GM12878 (cell line): ENCODE measurements at regions not wholly inside any gene's neighbourhood (a gene's known extent, or its start where the extent isn't known, plus 50 kb on each side); places are given as distances from the start of the nearest gene placed in this dataset.

Experiments
- ATAC-seq: fragments of 200-7000 bp; cut with Tn5 transposase; 3 replicates; pipeline ENCODE4 v1.9.1; 2020; ENCODE audit warnings: mild to moderate bottlenecking, moderate library complexity
- BruUV-seq: library from RNA; stranded (reverse); fragments of 400-500 nt; replicated peaks from 2 replicates; lab custom pipeline; 2021; lab: Mats Ljungman, UMichigan
- CTCF ChIA-PET: fragments of 300-600 bp; sonication (Branson Sonifier 250); formaldehyde crosslinking; extraction: SDS; loops from one replicate; lab custom pipeline; 2021; ENCODE audit warnings: inconsistent platforms; lab: Yijun Ruan, JAX
- POLR2A ChIA-PET: fragments of 350-600 bp; formaldehyde crosslinking; extraction: SDS; loops from one replicate; lab custom pipeline; 2021; ENCODE audit warnings: inconsistent platforms; lab: Charles Lee
- RAD21 ChIA-PET: fragments of 300-600 bp; sonication (Branson Sonifier 250); formaldehyde crosslinking; loops from one replicate; lab custom pipeline; 2023; ENCODE audit warnings: antibody characterized with exemption; ENCODE audit not compliant: unreplicated experiment; lab: Charles Lee
- SMC1A ChIA-PET: fragments of 300-600 bp; sonication (Branson Sonifier 250); formaldehyde crosslinking; loops from one replicate; lab custom pipeline; 2023; ENCODE audit not compliant: unreplicated experiment, uncharacterized antibody; lab: Charles Lee
- DNase-seq: peaks from one replicate; pipeline ENCODE4 v3.0.0-alpha.2; 2011; ENCODE audit warnings: low read depth, low spot score
- FAIRE-seq: peaks from 3 replicates; lab custom pipeline; 2011; peaks lifted over from hg19 to GRCh38; lab: Jason Lieb, UNC
- H2AFZ ChIP-seq: 2 replicates; pipeline ENCODE4 v1.6.0; 2011; ENCODE audit warnings: low read depth, low read length, control low read depth; ENCODE audit not compliant: control insufficient read depth
- H3K27ac ChIP-seq: 2 replicates; pipeline ENCODE4 v1.5.1; 2011; ENCODE audit warnings: control low read depth; ENCODE audit not compliant: control insufficient read depth, insufficient read depth
- H3K27me3 ChIP-seq, 2 experiments: replicated peaks in 1 of 2; 2 replicates each; pipeline versions ENCODE4 v1.6.0 to v1.6.1; 2011; ENCODE audit warnings: low read length in 1 of 2; ENCODE audit not compliant: control insufficient read depth in 2 of 2, insufficient read depth in 2 of 2
- H3K36me3 ChIP-seq, 2 experiments: 2 replicates each; pipeline ENCODE4 v1.5.1; 2011; ENCODE audit warnings: low read length in 1 of 2; ENCODE audit not compliant: control insufficient read depth in 2 of 2, insufficient read depth in 2 of 2
- H3K4me1 ChIP-seq: 2 replicates; pipeline ENCODE4 v1.6.1; 2011; ENCODE audit warnings: mild to moderate bottlenecking, low read length, moderate library complexity, mixed read lengths; ENCODE audit not compliant: control insufficient read depth, insufficient read depth
- H3K4me2 ChIP-seq: 2 replicates; pipeline ENCODE4 v1.6.0; 2011; ENCODE audit warnings: control low read depth; ENCODE audit not compliant: control insufficient read depth, insufficient read depth
- H3K4me3 ChIP-seq: fragments of 200-600 bp; sonication (generic); 2 replicates; pipeline ENCODE4 v1.5.1; 2016
- H3K79me2 ChIP-seq: 2 replicates; pipeline ENCODE4 v1.6.0; 2011; ENCODE audit warnings: low read length; ENCODE audit not compliant: control insufficient read depth, insufficient read depth
- H3K9ac ChIP-seq: 2 replicates; pipeline ENCODE4 v1.8.0; 2011; ENCODE audit warnings: low read length, control low read depth, mixed read lengths; ENCODE audit not compliant: control insufficient read depth, insufficient read depth
- H3K9me3 ChIP-seq: replicated peaks from 3 replicates; pipeline ENCODE4 v1.5.1; 2011; ENCODE audit warnings: mild to moderate bottlenecking, low read length; ENCODE audit not compliant: control insufficient read depth, insufficient read depth
- H4K20me1 ChIP-seq: 2 replicates; pipeline ENCODE4 v1.6.0; 2011; ENCODE audit not compliant: control insufficient read depth, insufficient read depth
- ATF2 ChIP-seq: IDR thresholded peaks from 2 replicates; pipeline ENCODE4 v1.6.1; 2012; ENCODE audit warnings: low read length, inconsistent platforms
- DPF2 ChIP-seq: fragments of 450-650 bp; IDR thresholded peaks from 2 replicates; pipeline ENCODE4 v1.6.1; 2017; ENCODE audit warnings: mild to moderate bottlenecking
- E2F8 ChIP-seq: fragments of 450-650 bp; IDR thresholded peaks from 2 replicates; pipeline ENCODE4 v1.6.1; 2018; ENCODE audit warnings: mild to moderate bottlenecking, low read depth, moderate library complexity; ENCODE audit not compliant: partially characterized antibody
- GATAD2B ChIP-seq: fragments of 450-650 bp; conservative IDR thresholded peaks from 2 replicates; pipeline ENCODE4 v1.6.1; 2017; ENCODE audit warnings: low read depth, mild to moderate bottlenecking, moderate library complexity
- HCFC1 ChIP-seq: fragments of 150-350 bp; IDR thresholded peaks from 2 replicates; pipeline ENCODE4 v1.6.1; 2014; ENCODE audit warnings: low read length
- MXI1 ChIP-seq: fragments of 150-350 bp; IDR thresholded peaks from 2 replicates; pipeline ENCODE4 v1.6.1; 2011; ENCODE audit warnings: low read depth, mild to moderate bottlenecking, inconsistent platforms, low read length, improper control_type of control experiment
- PRDM15 ChIP-seq: fragments of 450-650 bp; formaldehyde crosslinking; IDR thresholded peaks from 2 replicates; pipeline ENCODE4 v1.4.0; 2020; ENCODE audit warnings: mild to moderate bottlenecking, moderate library complexity
- SP1 ChIP-seq: IDR thresholded peaks from one replicate; pipeline ENCODE4 v1.6.1; 2011; ENCODE audit warnings: low read depth, low read length
- TARDBP ChIP-seq: IDR thresholded peaks from 2 replicates; pipeline ENCODE4 v1.6.1; 2016; ENCODE audit warnings: borderline replicate concordance
- YBX1 ChIP-seq: fragments of 450-650 bp; IDR thresholded peaks from 2 replicates; pipeline ENCODE4 v1.6.1; 2016; ENCODE audit warnings: antibody characterized with exemption
- ZBED1 ChIP-seq: IDR thresholded peaks from 2 replicates; pipeline ENCODE4 v1.6.1; 2016; ENCODE audit warnings: borderline replicate concordance
- ZNF622 ChIP-seq: fragments of 450-650 bp; IDR thresholded peaks from 2 replicates; pipeline ENCODE4 v1.6.1; 2017; ENCODE audit warnings: mild to moderate bottlenecking, inconsistent platforms
- WGBS: methylation state at CpG from one replicate; pipeline ENCODE4 v1.1.6; 2016; ENCODE audit warnings: low lambda C conversion rate; ENCODE audit not compliant: insufficient replicate concordance, insufficient coverage; ENCODE audit errors: missing lambda C conversion rate; 5-methylcytosine and 5-hydroxymethylcytosine counted together
- in situ Hi-C: fragments of 300-500 bp; cut with MboI; formaldehyde crosslinking; loops from 9 replicates; pipeline ENCODE4 v1.14.3; 2018; ENCODE audit warnings: mixed read lengths
- intact Hi-C: fragments of 100-400 bp; cut with micrococcal nuclease; formaldehyde crosslinking; loops from one replicate; pipeline ENCODE4 v1.14.2; 2022; ENCODE audit not compliant: unreplicated experiment
- TF ChIP-seq, protein P1 (sequence below): IDR thresholded peaks from 2 replicates; pipeline ENCODE4 v1.6.1; 2012; ENCODE audit warnings: low read depth, low read length, improper control_type of control experiment
- TF ChIP-seq, protein P2 (sequence below): fragments of 450-650 bp; IDR thresholded peaks from 2 replicates; pipeline ENCODE4 v1.6.1; 2017; ENCODE audit warnings: mild to moderate bottlenecking, moderate library complexity

GRCh38 chr13:44661936-44662335 lies 85.8 kb upstream of the TSC22D1 start:
- DNase-seq (no peak), ATAC-seq (no peak), FAIRE-seq (no peak)
- WGBS, result 11% methylated on average over 3 of the region's 3 CpGs
- ChIA-PET SMC1A (no interaction called here), POLR2A (no interaction called here), CTCF (no interaction called here), RAD21 (no interaction called here)
- H4K20me1 ChIP-seq, result no peaks in the 10 kb centered on the region
- no peak overlapping the region for H3K9ac ChIP-seq
- in situ Hi-C loops, result no loop called here
- H3K4me1 ChIP-seq, result no peaks in the 10 kb centered on the region; the same call in 1 of the 2 replicates
- no peak overlapping the region for H2AFZ ChIP-seq
- H3K4me3 ChIP-seq, result no peak overlapping the region
- no TSS peak for BruUV-seq
- H3K36me3 ChIP-seq, result no peaks in the 10 kb centered on the region
- no peaks in the 10 kb centered on the region for H3K79me2 ChIP-seq
- no peak overlapping the region for H3K27ac ChIP-seq
- no peak overlapping the region for H3K4me2 ChIP-seq
- intact Hi-C loops, result no loop called here
- no peaks in the 10 kb centered on the region for H3K9me3 ChIP-seq
- H3K27me3 ChIP-seq, result no peaks in the 10 kb centered on the region; a peak in 2 of 4 replicates
- TF ChIP-seq ATF2 (no peak), HCFC1 (no peak), E2F8 (no peak), MXI1 (no peak), ZNF622 (no peak), ZBED1 (no peak), GATAD2B (no peak), YBX1 (no peak), TARDBP (no peak), SP1 (no peak), PRDM15 (CRISPR knock-in tag) (no peak), DPF2 (no peak)
- TF ChIP-seq, protein P1, sequence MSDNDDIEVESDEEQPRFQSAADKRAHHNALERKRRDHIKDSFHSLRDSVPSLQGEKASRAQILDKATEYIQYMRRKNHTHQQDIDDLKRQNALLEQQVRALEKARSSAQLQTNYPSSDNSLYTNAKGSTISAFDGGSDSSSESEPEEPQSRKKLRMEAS, result no peak
- TF ChIP-seq, protein P2, sequence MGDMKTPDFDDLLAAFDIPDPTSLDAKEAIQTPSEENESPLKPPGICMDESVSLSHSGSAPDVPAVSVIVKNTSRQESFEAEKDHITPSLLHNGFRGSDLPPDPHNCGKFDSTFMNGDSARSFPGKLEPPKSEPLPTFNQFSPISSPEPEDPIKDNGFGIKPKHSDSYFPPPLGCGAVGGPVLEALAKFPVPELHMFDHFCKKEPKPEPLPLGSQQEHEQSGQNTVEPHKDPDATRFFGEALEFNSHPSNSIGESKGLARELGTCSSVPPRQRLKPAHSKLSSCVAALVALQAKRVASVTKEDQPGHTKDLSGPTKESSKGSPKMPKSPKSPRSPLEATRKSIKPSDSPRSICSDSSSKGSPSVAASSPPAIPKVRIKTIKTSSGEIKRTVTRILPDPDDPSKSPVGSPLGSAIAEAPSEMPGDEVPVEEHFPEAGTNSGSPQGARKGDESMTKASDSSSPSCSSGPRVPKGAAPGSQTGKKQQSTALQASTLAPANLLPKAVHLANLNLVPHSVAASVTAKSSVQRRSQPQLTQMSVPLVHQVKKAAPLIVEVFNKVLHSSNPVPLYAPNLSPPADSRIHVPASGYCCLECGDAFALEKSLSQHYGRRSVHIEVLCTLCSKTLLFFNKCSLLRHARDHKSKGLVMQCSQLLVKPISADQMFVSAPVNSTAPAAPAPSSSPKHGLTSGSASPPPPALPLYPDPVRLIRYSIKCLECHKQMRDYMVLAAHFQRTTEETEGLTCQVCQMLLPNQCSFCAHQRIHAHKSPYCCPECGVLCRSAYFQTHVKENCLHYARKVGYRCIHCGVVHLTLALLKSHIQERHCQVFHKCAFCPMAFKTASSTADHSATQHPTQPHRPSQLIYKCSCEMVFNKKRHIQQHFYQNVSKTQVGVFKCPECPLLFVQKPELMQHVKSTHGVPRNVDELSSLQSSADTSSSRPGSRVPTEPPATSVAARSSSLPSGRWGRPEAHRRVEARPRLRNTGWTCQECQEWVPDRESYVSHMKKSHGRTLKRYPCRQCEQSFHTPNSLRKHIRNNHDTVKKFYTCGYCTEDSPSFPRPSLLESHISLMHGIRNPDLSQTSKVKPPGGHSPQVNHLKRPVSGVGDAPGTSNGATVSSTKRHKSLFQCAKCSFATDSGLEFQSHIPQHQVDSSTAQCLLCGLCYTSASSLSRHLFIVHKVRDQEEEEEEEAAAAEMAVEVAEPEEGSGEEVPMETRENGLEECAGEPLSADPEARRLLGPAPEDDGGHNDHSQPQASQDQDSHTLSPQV, result no peak
